ENCODE measurements at regions not wholly inside any gene's neighbourhood (a gene's known extent, or its start where the extent isn't known, plus 50 kb on each side); places are given as distances from the start of the nearest gene placed in this dataset.

DNA sequence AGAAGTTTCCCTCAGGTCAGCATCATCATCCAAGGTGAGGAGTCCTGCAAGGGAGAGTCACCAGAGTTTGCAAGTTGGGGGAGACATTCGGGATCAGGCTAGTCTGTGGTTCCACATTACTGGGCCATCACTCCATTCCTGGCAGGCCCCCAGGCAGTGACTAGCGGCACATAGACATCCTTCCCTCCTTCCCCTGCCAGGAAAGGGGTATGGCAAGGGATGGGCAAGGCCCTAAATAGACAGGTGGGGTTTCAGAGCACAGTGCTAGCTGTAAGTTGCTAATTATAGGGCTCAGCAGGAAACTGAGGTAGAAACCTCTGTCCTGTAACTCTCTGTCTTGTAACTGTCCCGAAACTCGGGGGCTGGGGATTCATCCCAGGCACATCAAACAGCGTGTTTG is 215.2 kb upstream of the ROPN1 start:
- Histone ChIP-seq H3K9me3 (ENCODE audit: control insufficient read depth in 4 of 4, low read length in 3 of 4) (no peaks in the 10 kb centered on the region), H3K4me3 (ENCODE audit: low read depth in 1 of 3, low read length in 3 of 3) (no peak overlapping the region), H3K27me3 (ENCODE audit: control insufficient read depth in 4 of 4, insufficient read depth in 4 of 4, low read length in 3 of 4) (no peaks in the 10 kb centered on the region), H3K27ac (ENCODE audit: low read depth in 1 of 2, low read length in 2 of 2) (no peak overlapping the region), H3K4me1 (ENCODE audit: control insufficient read depth in 4 of 4, insufficient read depth in 4 of 4, low read length in 3 of 4) (no peaks in the 10 kb centered on the region), H3K9ac (ENCODE audit: low read depth in 1 of 2, low read length in 2 of 2) (no peak overlapping the region), H3K36me3 (ENCODE audit: control insufficient read depth in 4 of 4, insufficient read depth in 3 of 4, low read depth in 1 of 4, low read length in 3 of 4) (no peaks in the 10 kb centered on the region)
- no peak for TF ChIP-seq MAX (IDR thresholded peaks at IDR 0.05)
- 90% methylated on average over 5 of the region's 5 CpGs for WGBS
- no peak for DNase-seq (ENCODE audit: low spot score)

GRCh38 chr3:124207873-124208485 is 216.1 kb upstream of the ROPN1 start:
- Histone ChIP-seq H3K9me3 (ENCODE audit: control insufficient read depth in 4 of 4, low read length in 3 of 4) (no peaks in the 10 kb centered on the region), H3K36me3 (ENCODE audit: control insufficient read depth in 4 of 4, insufficient read depth in 3 of 4, low read depth in 1 of 4, low read length in 3 of 4) (no peaks in the 10 kb centered on the region), H3K9ac (ENCODE audit: low read depth in 1 of 2, low read length in 2 of 2) (no peak overlapping the region), H3K27ac (ENCODE audit: low read depth in 1 of 2, low read length in 2 of 2) (no peak overlapping the region), H3K4me1 (ENCODE audit: control insufficient read depth in 4 of 4, insufficient read depth in 4 of 4, low read length in 3 of 4) (no peaks in the 10 kb centered on the region), H3K4me3 (ENCODE audit: low read depth in 1 of 3, low read length in 3 of 3) (no peak overlapping the region), H3K27me3 (ENCODE audit: control insufficient read depth in 4 of 4, insufficient read depth in 4 of 4, low read length in 3 of 4) (no peaks in the 10 kb centered on the region)
- WGBS: 78% methylated on average over 5 of the region's 5 CpGs
- no peak for TF ChIP-seq RXRA (IDR thresholded peaks at IDR 0.05)
- DNase-seq (ENCODE audit: low spot score): no peak

GRCh38 chr3:124209426-124209825 is 217.5 kb upstream of the ROPN1 start:
- TF ChIP-seq, protein P1, sequence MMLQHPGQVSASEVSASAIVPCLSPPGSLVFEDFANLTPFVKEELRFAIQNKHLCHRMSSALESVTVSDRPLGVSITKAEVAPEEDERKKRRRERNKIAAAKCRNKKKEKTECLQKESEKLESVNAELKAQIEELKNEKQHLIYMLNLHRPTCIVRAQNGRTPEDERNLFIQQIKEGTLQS (IDR thresholded peaks at IDR 0.05): no peak
- TF ChIP-seq HNF4A (conservative IDR thresholded peaks at IDR 0.05): no peak
- no peak for TF ChIP-seq TAF1 (conservative IDR thresholded peaks at IDR 0.05)
- TF ChIP-seq YY1 (IDR thresholded peaks at IDR 0.05): no peak
- no peak for TF ChIP-seq NR2F2 (IDR thresholded peaks at IDR 0.05)
- TF ChIP-seq REST (IDR thresholded peaks at IDR 0.05): no peak
- TF ChIP-seq FOXA1 (IDR thresholded peaks at IDR 0.05): no peak
- TF ChIP-seq RAD21 (IDR thresholded peaks at IDR 0.05): no peak
- Histone ChIP-seq H3K27me3 (ENCODE audit: control insufficient read depth in 4 of 4, insufficient read depth in 4 of 4, low read length in 3 of 4) (no peaks in the 10 kb centered on the region), H3K4me3 (ENCODE audit: low read depth in 1 of 3, low read length in 3 of 3) (no peak overlapping the region), H3K9ac (ENCODE audit: low read depth in 1 of 2, low read length in 2 of 2) (no peak overlapping the region), H3K36me3 (ENCODE audit: control insufficient read depth in 4 of 4, insufficient read depth in 3 of 4, low read depth in 1 of 4, low read length in 3 of 4) (no peaks in the 10 kb centered on the region), H3K27ac (ENCODE audit: low read depth in 1 of 2, low read length in 2 of 2) (no peak overlapping the region), H3K4me1 (ENCODE audit: control insufficient read depth in 4 of 4, insufficient read depth in 4 of 4, low read length in 3 of 4) (no peaks in the 10 kb centered on the region), H3K9me3 (ENCODE audit: control insufficient read depth in 4 of 4, low read length in 3 of 4) (no peaks in the 10 kb centered on the region)
- DNase-seq (ENCODE audit: low spot score): no peak
- 88% methylated on average over 2 of the region's 2 CpGs for WGBS

- Histone ChIP-seq H3K27me3 (ENCODE audit: control insufficient read depth in 4 of 4, insufficient read depth in 4 of 4, low read length in 3 of 4) (no peaks in the 10 kb centered on the region), H3K9me3 (ENCODE audit: control insufficient read depth in 4 of 4, low read length in 3 of 4) (no peaks in the 10 kb centered on the region), H3K9ac (ENCODE audit: low read depth in 1 of 2, low read length in 2 of 2) (no peak overlapping the region), H3K4me3 (ENCODE audit: low read depth in 1 of 3, low read length in 3 of 3) (no peak overlapping the region), H3K27ac (ENCODE audit: low read depth in 1 of 2, low read length in 2 of 2) (no peak overlapping the region), H3K36me3 (ENCODE audit: control insufficient read depth in 4 of 4, insufficient read depth in 3 of 4, low read depth in 1 of 4, low read length in 3 of 4) (no peaks in the 10 kb centered on the region), H3K4me1 (ENCODE audit: control insufficient read depth in 4 of 4, insufficient read depth in 4 of 4, low read length in 3 of 4) (no peaks in the 10 kb centered on the region)
- no peak for DNase-seq (ENCODE audit: low spot score)
- no peak for TF ChIP-seq SP1 (IDR thresholded peaks at IDR 0.05)
- TF ChIP-seq HNF4G (IDR thresholded peaks at IDR 0.05): no peak
- TF ChIP-seq, protein P2, sequence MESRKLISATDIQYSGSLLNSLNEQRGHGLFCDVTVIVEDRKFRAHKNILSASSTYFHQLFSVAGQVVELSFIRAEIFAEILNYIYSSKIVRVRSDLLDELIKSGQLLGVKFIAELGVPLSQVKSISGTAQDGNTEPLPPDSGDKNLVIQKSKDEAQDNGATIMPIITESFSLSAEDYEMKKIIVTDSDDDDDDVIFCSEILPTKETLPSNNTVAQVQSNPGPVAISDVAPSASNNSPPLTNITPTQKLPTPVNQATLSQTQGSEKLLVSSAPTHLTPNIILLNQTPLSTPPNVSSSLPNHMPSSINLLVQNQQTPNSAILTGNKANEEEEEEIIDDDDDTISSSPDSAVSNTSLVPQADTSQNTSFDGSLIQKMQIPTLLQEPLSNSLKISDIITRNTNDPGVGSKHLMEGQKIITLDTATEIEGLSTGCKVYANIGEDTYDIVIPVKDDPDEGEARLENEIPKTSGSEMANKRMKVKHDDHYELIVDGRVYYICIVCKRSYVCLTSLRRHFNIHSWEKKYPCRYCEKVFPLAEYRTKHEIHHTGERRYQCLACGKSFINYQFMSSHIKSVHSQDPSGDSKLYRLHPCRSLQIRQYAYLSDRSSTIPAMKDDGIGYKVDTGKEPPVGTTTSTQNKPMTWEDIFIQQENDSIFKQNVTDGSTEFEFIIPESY (IDR thresholded peaks at IDR 0.05): no peak
- no peak for TF ChIP-seq EGR1 (IDR thresholded peaks at IDR 0.05; ENCODE audit: low read depth in 2 of 2)
- no peak for TF ChIP-seq REST (IDR thresholded peaks at IDR 0.05)
- no peak for TF ChIP-seq GABPA (IDR thresholded peaks at IDR 0.05 in 1 of 2, conservative IDR thresholded peaks at IDR 0.05 in 1 of 2)
- TF ChIP-seq RAD21 (IDR thresholded peaks at IDR 0.05): no peak
These were observed 219.0 kb upstream of the ROPN1 start for GRCh38 chr3:124210899-124211298.

Data from liver (tissue), 7 donors.